ENCODE measurements at regions not wholly inside any gene's neighbourhood (a gene's known extent, or its start where the extent isn't known, plus 50 kb on each side); places are given as distances from the start of the nearest gene placed in this dataset.

DNA sequence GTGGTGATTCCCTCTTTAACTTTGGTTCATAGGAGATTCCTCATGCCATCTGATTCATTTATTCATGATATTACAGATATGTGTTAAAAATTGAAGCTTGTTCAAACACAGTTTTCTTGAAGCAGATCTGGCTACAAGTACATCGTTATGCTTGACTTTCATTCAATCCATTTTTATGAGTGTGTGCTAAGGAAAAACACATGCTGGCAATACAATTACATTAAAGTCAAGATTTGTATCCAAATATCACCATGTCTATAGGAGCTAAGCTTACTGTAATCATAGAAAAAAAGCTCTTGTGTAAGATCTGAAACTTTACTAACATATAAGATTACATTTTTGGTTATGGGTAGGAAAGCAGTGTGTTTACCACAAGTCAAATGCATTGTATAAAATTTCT lies 151.8 kb upstream of the FAT1 start:
- Histone ChIP-seq H3K4me3 (ENCODE audit: control extremely low read depth in 1 of 5, extremely low read depth in 1 of 5, insufficient read depth in 1 of 5, low read depth in 2 of 5, low read length in 4 of 5) (no peak overlapping the region), H2AFZ (ENCODE audit: insufficient read depth, low read depth, low read length, poor library complexity, severe bottlenecking) (no peak overlapping the region), H3K79me2 (ENCODE audit: control insufficient read depth, insufficient read depth, low read length) (no peaks in the 10 kb centered on the region), H3K36me3 (replicated peaks in 1 of 2; ENCODE audit: control extremely low read depth in 1 of 2, control insufficient read depth in 1 of 2, extremely low read depth in 1 of 2, insufficient read depth in 2 of 2, low read length in 1 of 2) (no peaks in the 10 kb centered on the region), H3K4me1 (ENCODE audit: control insufficient read depth in 2 of 2, insufficient read depth in 2 of 2, low read length in 2 of 2) (no peaks in the 10 kb centered on the region), H3K27me3 (replicated peaks in 1 of 4; ENCODE audit: control extremely low read depth in 1 of 4, control insufficient read depth in 3 of 4, insufficient read depth in 4 of 4, low read length in 3 of 4) (no peaks in the 10 kb centered on the region), H4K20me1 (ENCODE audit: control insufficient read depth, insufficient read depth, low read length, poor library complexity, severe bottlenecking) (no peaks in the 10 kb centered on the region), H3K9ac (ENCODE audit: low read length) (no peak overlapping the region), H3K4me2 (replicated peaks; ENCODE audit: low read depth, low read length, poor library complexity, severe bottlenecking) (no peak overlapping the region), H3K9me3 (ENCODE audit: control extremely low read depth in 1 of 3, control insufficient read depth in 2 of 3, insufficient read depth in 1 of 3, low read length in 2 of 3) (no peaks in the 10 kb centered on the region), H3K27ac (ENCODE audit: low read length in 2 of 2) (no peak overlapping the region)
- Mint-ChIP-seq H3K27ac (no peak overlapping the region), H3K9me3 (ENCODE audit: insufficient read depth) (no peaks in the 10 kb centered on the region), H3K4me3 (no peak overlapping the region), H3K27me3 (no peaks in the 10 kb centered on the region), H3K4me1 (no peaks in the 10 kb centered on the region)
- no CpG with 5 or more reads among the region's 1 CpG for WGBS (ENCODE audit: insufficient coverage)
- intact Hi-C loops (cut with micrococcal nuclease), result no loop called here
- no peak for ATAC-seq (ENCODE audit: low read depth)
- TF ChIP-seq EZH2 (IDR thresholded peaks at IDR 0.05; ENCODE audit: borderline replicate concordance, insufficient read depth, low read depth, low read length, poor library complexity, severe bottlenecking), result no peak
- TF ChIP-seq, protein P1, sequence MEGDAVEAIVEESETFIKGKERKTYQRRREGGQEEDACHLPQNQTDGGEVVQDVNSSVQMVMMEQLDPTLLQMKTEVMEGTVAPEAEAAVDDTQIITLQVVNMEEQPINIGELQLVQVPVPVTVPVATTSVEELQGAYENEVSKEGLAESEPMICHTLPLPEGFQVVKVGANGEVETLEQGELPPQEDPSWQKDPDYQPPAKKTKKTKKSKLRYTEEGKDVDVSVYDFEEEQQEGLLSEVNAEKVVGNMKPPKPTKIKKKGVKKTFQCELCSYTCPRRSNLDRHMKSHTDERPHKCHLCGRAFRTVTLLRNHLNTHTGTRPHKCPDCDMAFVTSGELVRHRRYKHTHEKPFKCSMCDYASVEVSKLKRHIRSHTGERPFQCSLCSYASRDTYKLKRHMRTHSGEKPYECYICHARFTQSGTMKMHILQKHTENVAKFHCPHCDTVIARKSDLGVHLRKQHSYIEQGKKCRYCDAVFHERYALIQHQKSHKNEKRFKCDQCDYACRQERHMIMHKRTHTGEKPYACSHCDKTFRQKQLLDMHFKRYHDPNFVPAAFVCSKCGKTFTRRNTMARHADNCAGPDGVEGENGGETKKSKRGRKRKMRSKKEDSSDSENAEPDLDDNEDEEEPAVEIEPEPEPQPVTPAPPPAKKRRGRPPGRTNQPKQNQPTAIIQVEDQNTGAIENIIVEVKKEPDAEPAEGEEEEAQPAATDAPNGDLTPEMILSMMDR (IDR thresholded peaks at IDR 0.05), result no peak
- DNase-seq, result no peak
- ChIA-PET CTCF (no interaction called here), POLR2A (no interaction called here)

DNA sequence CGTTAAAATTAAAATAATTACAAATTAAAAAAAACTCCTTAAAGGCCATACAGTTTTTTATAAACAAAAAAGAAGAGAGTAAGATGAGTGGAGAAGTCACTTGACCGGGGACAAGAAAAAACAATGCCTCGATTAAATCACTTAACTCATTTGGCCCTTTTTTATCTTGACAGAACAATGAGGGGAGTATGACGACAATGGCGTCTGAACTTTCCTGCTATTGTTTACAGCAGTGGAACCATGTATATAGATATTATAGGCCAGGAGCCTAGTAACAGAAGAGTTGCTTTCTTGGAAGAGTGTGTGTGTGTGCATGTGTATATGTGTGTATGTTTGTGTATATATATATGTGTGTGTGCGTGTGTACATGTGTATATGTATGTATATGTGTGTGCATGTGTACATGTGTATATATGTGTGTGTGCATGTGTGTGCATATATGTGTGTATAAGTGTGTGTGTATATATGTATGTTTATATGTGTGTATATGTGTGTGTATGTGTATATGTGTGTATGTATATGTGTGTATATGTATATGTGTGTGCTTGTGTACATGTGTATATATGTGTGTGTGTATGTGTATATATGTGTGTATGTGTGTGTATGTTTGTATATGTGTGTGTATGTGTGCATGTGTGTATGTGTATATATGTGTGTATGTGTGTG lies 153.4 kb upstream of the FAT1 start:
- no peaks in the 10 kb centered on the region for H3K79me2 ChIP-seq (ENCODE audit: control insufficient read depth, insufficient read depth, low read length)
- H3K4me3 ChIP-seq (ENCODE audit: control extremely low read depth in 1 of 5, extremely low read depth in 1 of 5, insufficient read depth in 1 of 5, low read depth in 2 of 5, low read length in 4 of 5), result no peak overlapping the region
- H3K36me3 ChIP-seq (replicated peaks in 1 of 2; ENCODE audit: control extremely low read depth in 1 of 2, control insufficient read depth in 1 of 2, extremely low read depth in 1 of 2, insufficient read depth in 2 of 2, low read length in 1 of 2), result no peaks in the 10 kb centered on the region
- intact Hi-C loops (cut with micrococcal nuclease), result no loop called here
- no peaks in the 10 kb centered on the region for H3K4me1 ChIP-seq (ENCODE audit: control insufficient read depth in 2 of 2, insufficient read depth in 2 of 2, low read length in 2 of 2)
- no peak overlapping the region for H3K9ac ChIP-seq (ENCODE audit: low read length)
- H3K27ac ChIP-seq (ENCODE audit: low read length in 2 of 2), result no peak overlapping the region
- H3K4me2 ChIP-seq (replicated peaks; ENCODE audit: low read depth, low read length, poor library complexity, severe bottlenecking), result no peak overlapping the region
- H3K27me3 Mint-ChIP-seq, result no peaks in the 10 kb centered on the region
- H3K27me3 ChIP-seq (replicated peaks in 1 of 4; ENCODE audit: control extremely low read depth in 1 of 4, control insufficient read depth in 3 of 4, insufficient read depth in 4 of 4, low read length in 3 of 4), result no peaks in the 10 kb centered on the region
- ChIA-PET POLR2A (no interaction called here), CTCF (no interaction called here)
- no peak overlapping the region for H3K27ac Mint-ChIP-seq
- H3K4me1 Mint-ChIP-seq, result no peaks in the 10 kb centered on the region
- H4K20me1 ChIP-seq (ENCODE audit: control insufficient read depth, insufficient read depth, low read length, poor library complexity, severe bottlenecking), result no peaks in the 10 kb centered on the region
- H3K9me3 ChIP-seq (ENCODE audit: control extremely low read depth in 1 of 3, control insufficient read depth in 2 of 3, insufficient read depth in 1 of 3, low read length in 2 of 3), result no peaks in the 10 kb centered on the region
- WGBS (ENCODE audit: insufficient coverage), result 85% methylated on average over 3 of the region's 6 CpGs
- no peak for ATAC-seq (ENCODE audit: low read depth)
- H2AFZ ChIP-seq (ENCODE audit: insufficient read depth, low read depth, low read length, poor library complexity, severe bottlenecking), result no peak overlapping the region
- no peak for TF ChIP-seq EZH2 (IDR thresholded peaks at IDR 0.05; ENCODE audit: borderline replicate concordance, insufficient read depth, low read depth, low read length, poor library complexity, severe bottlenecking)
- TF ChIP-seq, protein P1 (IDR thresholded peaks at IDR 0.05), result no peak
- no peak for DNase-seq
- H3K9me3 Mint-ChIP-seq (ENCODE audit: insufficient read depth), result peaks cover 2% of the 10 kb centered on the region
- no peak overlapping the region for H3K4me3 Mint-ChIP-seq

All from B cell (primary cell).